Kidney capillary endothelial cell (primary cell): ENCODE measurements at regions not wholly inside any gene's neighbourhood (a gene's known extent, or its start where the extent isn't known, plus 50 kb on each side); places are given as distances from the start of the nearest gene placed in this dataset.

Source experiments
- DNase-seq: peaks from one replicate; pipeline ENCODE4 v3.0.0-alpha.2; 2018; ENCODE audit warnings: low spot score

DNA sequence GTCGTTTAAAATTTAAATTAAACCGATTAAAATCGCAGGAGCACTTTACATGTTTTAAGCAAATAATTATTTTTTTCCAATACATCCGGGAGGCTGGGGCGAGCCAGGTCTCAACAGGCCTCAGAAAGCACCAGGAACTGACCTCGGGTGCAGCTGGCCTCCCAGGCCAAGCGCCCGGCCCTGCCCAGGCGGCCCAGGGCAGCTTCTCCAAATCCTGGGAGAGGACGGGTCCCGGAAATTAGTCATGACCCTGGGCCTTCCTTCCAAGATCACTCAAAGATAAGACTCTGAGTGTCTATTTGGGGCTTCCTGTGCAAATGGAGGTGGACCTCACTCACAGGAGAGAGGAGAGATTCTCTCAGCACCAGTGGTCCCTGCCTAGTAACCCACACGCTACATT, 177.1 kb downstream of the BCL11B start:
- no peak for DNase-seq

DNA sequence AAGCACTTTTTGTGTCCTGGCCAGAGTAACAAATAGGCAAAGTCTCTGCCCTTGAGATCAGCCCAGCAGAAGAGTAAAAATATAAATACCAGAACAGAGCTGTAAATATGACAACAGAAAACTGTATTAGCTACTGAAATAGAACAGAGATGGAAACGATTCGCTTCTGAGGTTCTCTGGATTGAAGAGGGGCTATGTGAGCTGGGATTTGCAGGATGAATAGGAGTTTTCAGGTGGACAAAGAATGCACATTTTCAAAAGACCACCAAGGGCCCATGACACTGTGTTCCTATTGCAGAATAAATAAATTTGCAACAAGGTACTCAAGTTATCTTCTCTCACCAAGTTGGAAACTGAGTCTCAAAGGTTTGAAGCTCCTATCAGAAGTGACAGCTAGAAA, 176.6 kb downstream of the BCL11B start:
- DNase-seq = no peak

- DNase-seq = no peak
Measured at GRCh38 chr14:99098199-99098598, 173.8 kb downstream of the BCL11B start.

- DNase-seq = no peak
Measured at GRCh38 chr14:99099051-99099787, 172.8 kb downstream of the BCL11B start.

GRCh38 chr14:99100497-99101270, 171.3 kb downstream of the BCL11B start:
- DNase-seq = no peak

- no peak for DNase-seq
Measured at GRCh38 chr14:99101855-99102461, 170.0 kb downstream of the BCL11B start.

- no peak for DNase-seq
Measured at GRCh38 chr14:99116741-99117295, 155.2 kb downstream of the BCL11B start.

- no peak for DNase-seq
Measured at GRCh38 chr14:99117671-99118045, 154.3 kb downstream of the BCL11B start.

DNA sequence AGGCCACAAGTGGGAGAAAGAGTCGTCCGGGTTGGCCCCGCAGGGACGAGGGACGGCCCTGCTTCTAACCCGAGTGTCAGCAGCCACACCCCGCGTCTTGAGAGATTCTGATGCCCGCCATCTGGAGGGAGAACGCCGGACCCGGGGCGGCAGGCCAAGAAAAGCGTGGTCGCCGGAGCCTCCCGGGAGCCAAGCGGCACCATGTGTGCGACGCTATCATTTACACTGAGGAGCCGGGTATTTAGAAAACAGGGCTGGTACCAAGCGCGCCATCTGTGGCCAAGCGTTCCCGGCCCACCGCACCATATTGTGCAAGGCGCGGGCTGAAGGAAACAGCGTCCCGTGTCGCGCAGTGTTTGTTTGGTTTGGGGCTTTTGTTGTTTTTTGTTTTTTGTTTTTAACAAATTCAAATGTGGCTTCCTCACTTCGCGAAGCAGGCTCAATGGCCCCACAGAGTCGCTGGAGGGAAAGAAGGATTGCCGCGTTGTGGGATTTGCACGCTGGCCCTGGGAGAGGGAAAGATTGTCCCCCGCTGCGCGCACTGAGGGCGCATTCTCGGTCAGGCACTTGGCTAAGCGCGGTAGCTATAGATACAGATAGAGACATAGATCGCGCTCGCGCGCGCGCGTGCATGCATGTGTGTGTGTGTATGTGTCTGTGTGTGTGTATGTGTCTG, 153.8 kb downstream of the BCL11B start:
- DNase-seq = no peak

DNA sequence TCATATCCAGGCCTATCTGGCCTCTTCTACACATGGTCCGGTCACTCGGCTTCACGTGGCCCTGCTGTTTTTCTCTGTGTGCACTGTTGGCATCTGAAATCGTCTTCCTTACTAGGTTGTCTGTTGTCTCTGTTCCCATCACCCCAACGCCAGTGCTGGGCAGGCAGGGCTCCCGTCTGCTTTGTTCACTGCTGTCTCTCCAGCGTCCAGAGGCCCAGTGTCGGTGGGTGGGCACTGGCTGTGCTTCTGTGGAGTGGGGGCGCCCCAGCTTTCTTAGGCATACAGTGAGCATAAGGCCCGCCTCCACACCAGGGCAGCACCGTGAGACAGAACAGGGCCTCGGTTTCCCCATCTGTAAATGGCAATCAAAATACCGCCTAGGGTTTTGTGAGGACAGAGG, 153.1 kb downstream of the BCL11B start:
- DNase-seq = no peak
